ENCODE measurements at regions not wholly inside any gene's neighbourhood (a gene's known extent, or its start where the extent isn't known, plus 50 kb on each side); places are given as distances from the start of the nearest gene placed in this dataset.

DNA sequence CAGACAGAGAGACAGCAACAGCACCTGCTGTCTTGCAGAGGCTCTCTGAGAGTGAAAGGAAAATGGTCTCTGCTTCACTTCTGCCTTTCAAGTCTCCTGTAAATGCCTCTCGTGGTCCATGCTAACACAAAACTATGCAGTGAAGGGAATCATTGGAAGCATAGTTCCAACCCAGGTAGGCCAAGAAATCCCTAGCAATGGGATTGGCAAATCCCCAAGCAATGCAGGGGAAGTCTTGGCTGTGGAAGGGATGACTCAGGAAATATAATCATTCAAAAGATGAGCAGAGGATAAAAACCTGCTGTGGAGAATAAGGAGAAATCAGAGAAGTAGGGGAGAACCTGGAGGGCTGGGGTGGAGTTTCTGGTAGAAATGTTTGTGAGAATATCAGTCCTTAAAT lies 216.1 kb upstream of the ZBED5 start:
- POLR2A ChIA-PET: interaction anchor here (3.0 kb wide), 1 partner anchor 76 kb away, joined by 7 read pairs; no protein-coding TSS in a partner anchor
- no peak overlapping the region for H3K27ac Mint-ChIP-seq
- no peaks in the 10 kb centered on the region for H3K27me3 Mint-ChIP-seq
- peaks cover 24% of the 10 kb centered on the region for H3K4me1 Mint-ChIP-seq (ENCODE audit: low read depth)
- Histone ChIP-seq H3K4me3 (ENCODE audit: low read length) (no peak overlapping the region), H3K27me3 (ENCODE audit: control insufficient read depth in 1 of 2, insufficient read depth in 2 of 2, low read length in 2 of 2) (no peaks in the 10 kb centered on the region), H3K4me1 (ENCODE audit: insufficient read depth, low read length) (peaks cover 4% of the 10 kb centered on the region), H3K27ac (ENCODE audit: low read depth in 1 of 2, low read length in 2 of 2) (no peak overlapping the region), H3K9me3 (ENCODE audit: control insufficient read depth in 1 of 2, insufficient read depth in 1 of 2, low read length in 2 of 2) (no peaks in the 10 kb centered on the region), H3K36me3 (ENCODE audit: insufficient read depth, low read length) (no peaks in the 10 kb centered on the region)
- no peak overlapping the region for H3K4me3 Mint-ChIP-seq
- H3K9me3 Mint-ChIP-seq: no peaks in the 10 kb centered on the region
- intact Hi-C loops (cut with DNase I, micrococcal nuclease): no loop called here
- CTCF ChIA-PET: interaction anchor here (1.0 kb wide), 1 partner anchor 8 kb away, joined by 3 read pairs; no protein-coding TSS in a partner anchor
- TF ChIP-seq CTCF (IDR thresholded peaks at IDR 0.05): no peak
- H3K36me3 Mint-ChIP-seq (ENCODE audit: low read depth): no peaks in the 10 kb centered on the region
- no peak for DNase-seq
- no peak for ATAC-seq (ENCODE audit: poor library complexity)

DNA sequence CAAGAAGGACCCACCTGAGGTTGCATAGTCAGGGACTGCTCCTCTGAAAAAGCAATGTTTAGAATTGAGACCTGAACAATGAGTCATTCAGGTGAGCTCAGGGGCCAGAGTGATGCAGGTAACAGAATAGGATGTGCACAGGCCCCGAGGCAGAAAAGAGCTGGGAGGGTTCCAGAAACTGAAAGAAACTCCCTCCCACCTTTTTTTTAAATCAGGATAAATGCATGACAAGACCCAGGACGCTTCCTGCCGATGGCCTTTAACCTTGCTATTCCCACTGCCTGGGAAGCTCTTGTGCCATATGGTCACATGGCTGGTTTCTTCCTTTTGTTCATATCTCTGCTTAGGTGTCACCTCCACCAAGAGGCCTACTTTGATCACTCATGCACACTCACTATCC lies 214.2 kb upstream of the ZBED5 start:
- Histone ChIP-seq H3K9me3 (ENCODE audit: control insufficient read depth in 1 of 2, insufficient read depth in 1 of 2, low read length in 2 of 2) (no peaks in the 10 kb centered on the region), H3K27me3 (ENCODE audit: control insufficient read depth in 1 of 2, insufficient read depth in 2 of 2, low read length in 2 of 2) (no peaks in the 10 kb centered on the region), H3K4me1 (ENCODE audit: insufficient read depth, low read length) (peaks cover 3% of the 10 kb centered on the region), H3K27ac (ENCODE audit: low read depth in 1 of 2, low read length in 2 of 2) (no peak overlapping the region), H3K4me3 (ENCODE audit: low read length) (no peak overlapping the region), H3K36me3 (ENCODE audit: insufficient read depth, low read length) (no peaks in the 10 kb centered on the region)
- no peaks in the 10 kb centered on the region for H3K9me3 Mint-ChIP-seq
- ATAC-seq (ENCODE audit: poor library complexity) (no peak), DNase-seq (no peak)
- ChIA-PET CTCF (interaction anchor here (1.1 to 2.2 kb wide), 2 partner anchors 35 to 77 kb away, joined by 5 to 6 read pairs; no protein-coding TSS in a partner anchor), POLR2A (no interaction called here)
- no peaks in the 10 kb centered on the region for H3K27me3 Mint-ChIP-seq
- no peaks in the 10 kb centered on the region for H3K36me3 Mint-ChIP-seq (ENCODE audit: low read depth)
- intact Hi-C loops (cut with DNase I, micrococcal nuclease): no loop called here
- no peak overlapping the region for H3K27ac Mint-ChIP-seq
- H3K4me1 Mint-ChIP-seq (ENCODE audit: low read depth): peaks cover 19% of the 10 kb centered on the region
- no peak overlapping the region for H3K4me3 Mint-ChIP-seq
- no peak for TF ChIP-seq CTCF (IDR thresholded peaks at IDR 0.05)

DNA sequence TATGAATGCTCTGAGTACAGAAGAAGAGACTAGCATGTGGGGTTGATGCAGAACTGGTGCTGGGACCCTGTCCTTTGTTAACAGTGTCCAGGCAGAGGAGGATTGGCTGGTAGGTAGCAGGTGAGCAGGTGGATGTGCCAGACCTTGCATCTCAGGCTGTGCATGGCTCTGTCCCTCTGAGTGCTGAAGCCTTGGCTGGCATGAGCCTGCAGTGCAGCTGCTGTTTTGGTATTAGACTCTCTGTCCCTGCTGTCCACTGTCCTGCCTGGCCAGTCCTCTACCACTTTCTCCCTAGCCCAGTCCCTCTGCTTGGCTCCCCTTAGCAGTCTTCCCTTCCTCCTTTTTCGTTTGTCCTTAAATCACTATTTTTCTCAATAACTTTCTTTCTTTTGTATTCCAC lies 213.6 kb upstream of the ZBED5 start:
- TF ChIP-seq CTCF (IDR thresholded peaks at IDR 0.05): no peak
- no peak overlapping the region for H3K4me3 Mint-ChIP-seq
- intact Hi-C loops (cut with DNase I, micrococcal nuclease): no loop called here
- DNase-seq (no peak), ATAC-seq (ENCODE audit: poor library complexity) (no peak)
- H3K4me1 Mint-ChIP-seq (ENCODE audit: low read depth): peaks cover 14% of the 10 kb centered on the region
- H3K36me3 Mint-ChIP-seq (ENCODE audit: low read depth): no peaks in the 10 kb centered on the region
- POLR2A ChIA-PET: no interaction called here
- H3K4me3 ChIP-seq (ENCODE audit: low read length): no peak overlapping the region
- CTCF ChIA-PET: interaction anchor here (2.2 kb wide), 1 partner anchor 77 kb away, joined by 6 read pairs; no protein-coding TSS in a partner anchor
- no peaks in the 10 kb centered on the region for H3K9me3 Mint-ChIP-seq
- H3K27me3 ChIP-seq (ENCODE audit: control insufficient read depth in 1 of 2, insufficient read depth in 2 of 2, low read length in 2 of 2): no peaks in the 10 kb centered on the region
- H3K9me3 ChIP-seq (ENCODE audit: control insufficient read depth in 1 of 2, insufficient read depth in 1 of 2, low read length in 2 of 2): no peaks in the 10 kb centered on the region
- H3K4me1 ChIP-seq (ENCODE audit: insufficient read depth, low read length): no peaks in the 10 kb centered on the region
- no peak overlapping the region for H3K27ac ChIP-seq (ENCODE audit: low read depth in 1 of 2, low read length in 2 of 2)
- no peaks in the 10 kb centered on the region for H3K36me3 ChIP-seq (ENCODE audit: insufficient read depth, low read length)
- no peaks in the 10 kb centered on the region for H3K27me3 Mint-ChIP-seq
- H3K27ac Mint-ChIP-seq: no peak overlapping the region
